KMS-11 (cell line): ENCODE measurements at regions not wholly inside any gene's neighbourhood (a gene's known extent, or its start where the extent isn't known, plus 50 kb on each side); places are given as distances from the start of the nearest gene placed in this dataset.

Source experiments
- H2AFZ ChIP-seq: fragments of 200-600 bp; sonication (generic); 2 replicates; pipeline ENCODE4 v1.6.1; 2016; ENCODE audit warnings: antibody characterized with exemption, mixed run types, low read depth
- H3K27ac ChIP-seq: fragments of 200-600 bp; sonication (generic); 2 replicates; pipeline ENCODE4 v1.6.1; 2016; ENCODE audit warnings: mild to moderate bottlenecking, mixed run types
- H3K27me3 ChIP-seq: fragments of 200-600 bp; sonication (generic); 2 replicates; pipeline ENCODE4 v1.6.1; 2017; ENCODE audit warnings: mild to moderate bottlenecking, low read depth, mixed run types, moderate library complexity; ENCODE audit not compliant: insufficient read depth
- H3K36me3 ChIP-seq: fragments of 200-600 bp; sonication (generic); 2 replicates; pipeline ENCODE4 v1.6.1; 2017; ENCODE audit warnings: mild to moderate bottlenecking, mixed run types; ENCODE audit not compliant: insufficient read depth
- H3K4me1 ChIP-seq: fragments of 200-600 bp; sonication (generic); 2 replicates; pipeline ENCODE4 v1.6.1; 2016; ENCODE audit warnings: mild to moderate bottlenecking, low read depth, mixed run types; ENCODE audit not compliant: poor library complexity, severe bottlenecking
- H3K4me2 ChIP-seq: fragments of 200-600 bp; sonication (generic); 2 replicates; pipeline ENCODE4 v1.7.0; 2016; ENCODE audit warnings: mild to moderate bottlenecking, mixed run types
- H3K4me3 ChIP-seq: fragments of 200-600 bp; sonication (generic); IDR thresholded peaks from 2 replicates; pipeline ENCODE4 v1.6.1; 2017; ENCODE audit warnings: low read depth, low read length, mixed read lengths; ENCODE audit not compliant: insufficient read depth
- H3K79me2 ChIP-seq: fragments of 200-600 bp; sonication (generic); 2 replicates; pipeline ENCODE4 v1.6.1; 2016; ENCODE audit warnings: low read depth, mixed run types; ENCODE audit not compliant: insufficient read depth
- H3K9ac ChIP-seq: fragments of 200-600 bp; sonication (generic); 2 replicates; pipeline ENCODE4 v1.6.1; 2016; ENCODE audit warnings: mild to moderate bottlenecking, mixed run types
- H4K20me1 ChIP-seq: fragments of 200-600 bp; sonication (generic); 2 replicates; pipeline ENCODE4 v1.6.1; 2016; ENCODE audit warnings: mild to moderate bottlenecking, mixed run types; ENCODE audit not compliant: insufficient read depth
- TF ChIP-seq, protein P1 (sequence below): fragments of 200-600 bp; sonication (generic); conservative IDR thresholded peaks from 2 replicates; pipeline ENCODE4 v1.6.1; 2017; ENCODE audit warnings: low read depth, mild to moderate bottlenecking, antibody characterized with exemption, low read length, moderate library complexity, mixed read lengths

DNA sequence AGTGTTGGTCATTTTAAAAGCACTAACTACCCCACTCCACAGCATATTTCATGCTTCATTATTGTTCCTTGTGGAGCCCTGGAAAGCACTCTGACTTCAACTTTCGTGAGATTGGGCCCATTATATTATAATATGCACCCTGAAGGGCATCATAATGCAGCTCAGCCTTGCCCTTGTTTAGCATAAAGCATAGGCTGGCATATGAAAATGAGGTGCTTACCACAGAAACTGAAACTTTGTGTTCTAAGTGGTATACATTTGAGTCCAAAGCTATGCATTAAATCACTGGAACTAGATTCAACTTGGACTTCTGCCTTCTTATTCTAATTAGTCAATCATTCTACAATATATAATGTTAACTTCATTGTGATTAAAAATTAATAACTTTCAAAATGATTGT is 1027.9 kb downstream of the STIM2 start:
- Histone ChIP-seq H3K4me1 (no peaks in the 10 kb centered on the region), H3K27ac (no peak overlapping the region), H3K4me3 (no peak overlapping the region), H3K79me2 (no peaks in the 10 kb centered on the region), H4K20me1 (no peaks in the 10 kb centered on the region), H2AFZ (no peak overlapping the region), H3K9ac (no peak overlapping the region), H3K27me3 (no peaks in the 10 kb centered on the region), H3K4me2 (no peak overlapping the region), H3K36me3 (no peaks in the 10 kb centered on the region)
- TF ChIP-seq, protein P1, sequence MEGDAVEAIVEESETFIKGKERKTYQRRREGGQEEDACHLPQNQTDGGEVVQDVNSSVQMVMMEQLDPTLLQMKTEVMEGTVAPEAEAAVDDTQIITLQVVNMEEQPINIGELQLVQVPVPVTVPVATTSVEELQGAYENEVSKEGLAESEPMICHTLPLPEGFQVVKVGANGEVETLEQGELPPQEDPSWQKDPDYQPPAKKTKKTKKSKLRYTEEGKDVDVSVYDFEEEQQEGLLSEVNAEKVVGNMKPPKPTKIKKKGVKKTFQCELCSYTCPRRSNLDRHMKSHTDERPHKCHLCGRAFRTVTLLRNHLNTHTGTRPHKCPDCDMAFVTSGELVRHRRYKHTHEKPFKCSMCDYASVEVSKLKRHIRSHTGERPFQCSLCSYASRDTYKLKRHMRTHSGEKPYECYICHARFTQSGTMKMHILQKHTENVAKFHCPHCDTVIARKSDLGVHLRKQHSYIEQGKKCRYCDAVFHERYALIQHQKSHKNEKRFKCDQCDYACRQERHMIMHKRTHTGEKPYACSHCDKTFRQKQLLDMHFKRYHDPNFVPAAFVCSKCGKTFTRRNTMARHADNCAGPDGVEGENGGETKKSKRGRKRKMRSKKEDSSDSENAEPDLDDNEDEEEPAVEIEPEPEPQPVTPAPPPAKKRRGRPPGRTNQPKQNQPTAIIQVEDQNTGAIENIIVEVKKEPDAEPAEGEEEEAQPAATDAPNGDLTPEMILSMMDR, result no peak

DNA sequence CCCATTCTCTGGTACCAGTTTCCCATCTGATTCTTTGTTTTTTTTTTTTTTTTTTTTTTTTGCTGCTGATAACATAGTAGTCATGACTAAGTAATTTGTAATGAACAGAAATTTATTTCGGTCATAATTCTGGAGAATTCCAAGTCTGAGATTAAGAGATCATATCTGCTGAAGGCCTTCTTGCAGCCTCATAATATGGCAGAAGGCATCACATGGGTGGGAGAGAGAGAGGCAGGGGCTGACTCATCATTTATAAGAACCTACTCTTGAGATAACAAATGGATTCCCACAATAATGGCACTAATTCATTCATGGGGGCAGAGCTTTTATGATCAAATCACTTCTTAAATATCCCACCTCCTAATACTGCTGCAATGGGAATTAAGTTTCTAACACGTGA is 1034.3 kb downstream of the STIM2 start:
- H2AFZ ChIP-seq, result no peak overlapping the region
- no peaks in the 10 kb centered on the region for H4K20me1 ChIP-seq
- H3K79me2 ChIP-seq, result no peaks in the 10 kb centered on the region
- H3K27ac ChIP-seq, result no peak overlapping the region
- no peak overlapping the region for H3K4me2 ChIP-seq
- no peaks in the 10 kb centered on the region for H3K36me3 ChIP-seq
- TF ChIP-seq, protein P1, result no peak
- no peaks in the 10 kb centered on the region for H3K27me3 ChIP-seq
- no peak overlapping the region for H3K9ac ChIP-seq
- H3K4me3 ChIP-seq, result no peak overlapping the region
- no peaks in the 10 kb centered on the region for H3K4me1 ChIP-seq

DNA sequence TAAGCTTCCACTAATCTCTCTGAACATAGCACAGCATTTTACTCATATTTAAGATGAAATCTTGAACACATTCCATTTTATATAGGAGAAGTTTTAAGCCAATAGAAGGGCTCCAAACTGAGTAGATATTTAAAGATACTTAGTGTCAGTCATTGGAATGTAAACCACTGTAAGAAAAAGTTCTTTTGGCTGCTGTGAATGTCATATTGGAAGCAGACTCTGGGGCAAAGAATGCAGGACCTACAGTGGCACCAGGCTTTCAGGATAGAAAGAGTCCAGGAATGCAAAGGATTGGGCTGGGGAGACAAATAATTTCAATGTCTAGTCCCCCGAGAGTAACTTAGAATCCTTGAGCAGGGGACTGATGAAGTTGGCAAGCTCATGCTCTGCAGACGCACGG is 1047.7 kb downstream of the STIM2 start:
- Histone ChIP-seq H4K20me1 (no peaks in the 10 kb centered on the region), H3K9ac (no peak overlapping the region), H3K79me2 (no peaks in the 10 kb centered on the region), H3K27me3 (no peaks in the 10 kb centered on the region), H3K4me1 (no peaks in the 10 kb centered on the region), H3K27ac (no peak overlapping the region), H3K4me3 (no peak overlapping the region), H2AFZ (no peak overlapping the region), H3K36me3 (no peaks in the 10 kb centered on the region), H3K4me2 (no peak overlapping the region)
- TF ChIP-seq, protein P1, result no peak

DNA sequence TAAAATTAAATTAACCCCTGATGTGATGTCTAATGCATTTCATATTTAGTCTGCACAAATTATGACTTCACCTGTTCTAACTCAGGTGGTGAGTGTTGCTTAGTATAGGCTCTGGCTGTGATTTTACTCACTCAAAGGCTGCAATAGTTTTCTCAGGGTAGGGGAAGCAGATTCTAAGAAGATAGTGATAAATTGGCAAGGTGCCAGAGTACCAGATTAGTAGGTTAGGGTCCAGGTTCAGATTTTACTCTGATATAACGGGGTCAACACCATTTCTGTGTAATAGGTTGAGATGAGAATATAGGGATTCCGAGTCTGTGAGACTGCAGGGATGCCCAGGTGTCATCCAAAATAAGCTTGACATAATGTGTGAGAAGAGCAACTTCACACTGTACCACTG is 1049.6 kb downstream of the STIM2 start:
- Histone ChIP-seq H4K20me1 (no peaks in the 10 kb centered on the region), H3K79me2 (no peaks in the 10 kb centered on the region), H2AFZ (no peak overlapping the region), H3K27me3 (no peaks in the 10 kb centered on the region), H3K27ac (no peak overlapping the region), H3K9ac (no peak overlapping the region), H3K4me3 (no peak overlapping the region), H3K4me1 (no peaks in the 10 kb centered on the region), H3K4me2 (no peak overlapping the region), H3K36me3 (no peaks in the 10 kb centered on the region)
- TF ChIP-seq, protein P1, result no peak

DNA sequence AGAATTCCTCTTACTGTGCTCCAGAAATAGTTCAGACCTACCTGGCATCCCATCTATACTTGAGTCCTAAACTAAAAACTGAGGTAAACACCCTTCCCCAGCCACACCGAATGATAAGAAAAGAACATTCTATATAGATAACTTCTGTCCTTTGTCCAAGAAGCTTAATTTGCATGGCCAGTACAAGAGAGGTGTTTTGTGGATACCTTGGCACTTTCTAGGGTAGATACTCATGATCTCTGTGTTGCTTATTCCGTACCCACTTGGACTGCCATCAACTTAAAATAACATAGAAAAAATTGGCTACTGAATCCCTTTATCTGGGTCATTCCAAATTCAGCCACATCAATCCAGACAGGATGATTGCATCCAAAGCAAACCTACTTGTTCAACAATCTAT is 1050.4 kb downstream of the STIM2 start:
- Histone ChIP-seq H3K27me3 (no peaks in the 10 kb centered on the region), H4K20me1 (no peaks in the 10 kb centered on the region), H2AFZ (no peak overlapping the region)

More for the DNA sequence above, 1050.4 kb downstream of the STIM2 start:
- Histone ChIP-seq H3K4me3 (no peak overlapping the region), H3K79me2 (no peaks in the 10 kb centered on the region), H3K4me1 (no peaks in the 10 kb centered on the region), H3K9ac (no peak overlapping the region), H3K36me3 (no peaks in the 10 kb centered on the region), H3K4me2 (no peak overlapping the region), H3K27ac (no peak overlapping the region)
- TF ChIP-seq, protein P1, result no peak
